H1 (cell line): ENCODE measurements at regions not wholly inside any gene's neighbourhood (a gene's known extent, or its start where the extent isn't known, plus 50 kb on each side); places are given as distances from the start of the nearest gene placed in this dataset.

ENCODE experiments used
- CTCF ChIA-PET: fragments of 300-600 bp; sonication (Branson Sonifier 250); formaldehyde crosslinking; loops from one replicate; lab custom pipeline; 2021; ENCODE audit not compliant: partially characterized antibody; lab: Charles Lee
- POLR2A ChIA-PET: fragments of 300-600 bp; sonication (Branson Sonifier 250); formaldehyde crosslinking; loops from one replicate; lab custom pipeline; 2021; ENCODE audit warnings: inconsistent platforms; ENCODE audit not compliant: partially characterized antibody; lab: Charles Lee
- DNase-seq, 2 experiments: peaks; one replicate each; pipeline versions ENCODE4 v3.0.0 to v3.0.0-alpha.2; 2010 to 2022; ENCODE audit warnings: low spot score in 2 of 2, low read depth in 1 of 2, mixed read lengths in 1 of 2
- FAIRE-seq: peaks from 2 replicates; lab custom pipeline; 2011; peaks lifted over from hg19 to GRCh38; lab: Jason Lieb, UNC
- H2AFZ ChIP-seq: 2 replicates; pipeline ENCODE4 v1.8.1; 2012; ENCODE audit warnings: low read length, inconsistent platforms
- H2AK5ac ChIP-seq: 2 replicates; pipeline ENCODE4 v1.6.1; 2013; ENCODE audit warnings: low read depth, low read length
- H2BK120ac ChIP-seq: replicated peaks from 2 replicates; pipeline ENCODE3; 2013; ENCODE audit warnings: low read depth, low read length, inconsistent platforms
- H2BK12ac ChIP-seq: 2 replicates; pipeline ENCODE4 v1.6.1; 2013; ENCODE audit warnings: low read depth, low read length
- H2BK15ac ChIP-seq: 2 replicates; pipeline ENCODE4 v1.6.1; 2013; ENCODE audit warnings: low read length
- H2BK20ac ChIP-seq: 2 replicates; pipeline ENCODE4 v1.6.1; 2013; ENCODE audit warnings: low read length
- H2BK5ac ChIP-seq: 2 replicates; pipeline ENCODE4 v1.6.1; 2013; ENCODE audit warnings: low read depth, low read length
- H3K14ac ChIP-seq: 2 replicates; pipeline ENCODE4 v1.6.1; 2013; ENCODE audit warnings: inconsistent platforms; ENCODE audit not compliant: insufficient read length
- H3K18ac ChIP-seq: 2 replicates; pipeline ENCODE4 v1.6.1; 2013; ENCODE audit warnings: low read length; ENCODE audit errors: extremely low read depth
- H3K23ac ChIP-seq: 2 replicates; pipeline ENCODE4 v1.6.1; 2013; ENCODE audit warnings: inconsistent platforms; ENCODE audit not compliant: insufficient read length
- H3K23me2 ChIP-seq: 2 replicates; pipeline ENCODE4 v1.6.1; 2013; ENCODE audit warnings: low read depth, low read length
- H3K27ac ChIP-seq: 2 replicates; pipeline ENCODE4 v1.6.1; 2011; ENCODE audit warnings: low read depth, low read length, inconsistent platforms
- H3K27me3 ChIP-seq, 4 experiments: replicated peaks in 1 of 4; 1 replicate in 1 of 4; 2 replicates in 3 of 4; pipeline versions ENCODE4 v1.6.1 to v1.8.1; 2011 to 2013; ENCODE audit warnings: low read length in 3 of 4, mild to moderate bottlenecking in 3 of 4, inconsistent platforms in 2 of 4, mixed read lengths in 2 of 4, moderate library complexity in 1 of 4; ENCODE audit not compliant: control insufficient read depth in 3 of 4, insufficient read depth in 3 of 4; ENCODE audit errors: extremely low read depth in 1 of 4
- H3K36me3 ChIP-seq, 4 experiments: 2 replicates each; pipeline versions ENCODE4 v1.6.1 to v1.8.1; 2011 to 2013; ENCODE audit warnings: mild to moderate bottlenecking in 4 of 4, low read length in 3 of 4, moderate library complexity in 2 of 4, control low read depth in 1 of 4, inconsistent platforms in 1 of 4; ENCODE audit not compliant: insufficient read depth in 4 of 4, control insufficient read depth in 2 of 4
- H3K4ac ChIP-seq: replicated peaks from 2 replicates; pipeline ENCODE3; 2013; ENCODE audit warnings: low read length, low read depth, mixed read lengths, inconsistent platforms; ENCODE audit not compliant: insufficient read length
- H3K4me1 ChIP-seq, 4 experiments: replicated peaks in 1 of 4; 1 replicate in 1 of 4; 2 replicates in 3 of 4; pipeline versions ENCODE4 v1.6.1 to v1.8.1; 2011 to 2013; ENCODE audit warnings: low read length in 3 of 4, inconsistent platforms in 2 of 4, mixed read lengths in 1 of 4; ENCODE audit not compliant: insufficient read depth in 4 of 4, control insufficient read depth in 3 of 4
- H3K4me2 ChIP-seq, 2 experiments: 2 replicates each; pipeline versions ENCODE4 v1.6.1 to v1.8.1; 2011 to 2013; ENCODE audit warnings: low read depth in 2 of 2, low read length in 2 of 2, control low read depth in 1 of 2, inconsistent platforms in 1 of 2, mild to moderate bottlenecking in 1 of 2; ENCODE audit not compliant: insufficient read depth in 1 of 2
- H3K4me3 ChIP-seq, 4 experiments: fragments of 200-600, 300-600 bp in 1 of 4; sonication (generic), shearing (Covaris generic), sonication (Bioruptor Twin) in 1 of 4; 2 replicates each; pipeline versions ENCODE4 v1.5.1 to v1.8.1; 2011 to 2016; ENCODE audit warnings: low read length in 4 of 4, low read depth in 3 of 4, control low read depth in 2 of 4, inconsistent platforms in 2 of 4, mild to moderate bottlenecking in 2 of 4, mixed read lengths in 1 of 4, moderate library complexity in 1 of 4; ENCODE audit not compliant: insufficient read depth in 2 of 4; ENCODE audit errors: extremely low read depth in 1 of 4
- H3K56ac ChIP-seq: replicated peaks from 2 replicates; pipeline ENCODE3; 2013; ENCODE audit warnings: low read depth, mild to moderate bottlenecking, mixed read lengths, low read length, inconsistent platforms; ENCODE audit not compliant: insufficient read length
- H3K79me1 ChIP-seq: 2 replicates; pipeline ENCODE4 v1.6.1; 2013; ENCODE audit warnings: low read depth, low read length, control low read depth
- H3K79me2 ChIP-seq, 2 experiments: 2 replicates each; pipeline versions ENCODE4 v1.6.1 to v1.8.1; 2012 to 2013; ENCODE audit warnings: low read length in 2 of 2, mild to moderate bottlenecking in 2 of 2, inconsistent platforms in 1 of 2; ENCODE audit not compliant: insufficient read depth in 2 of 2, control insufficient read depth in 1 of 2
- H3K9ac ChIP-seq, 4 experiments: replicated peaks in 1 of 4; 1 replicate in 1 of 4; 2 replicates in 3 of 4; pipeline versions ENCODE4 v1.6.1 to v1.8.1; 2011 to 2013; ENCODE audit warnings: low read depth in 3 of 4, low read length in 3 of 4, control low read depth in 2 of 4, mild to moderate bottlenecking in 2 of 4, moderate library complexity in 2 of 4, inconsistent platforms in 1 of 4; ENCODE audit errors: extremely low read depth in 1 of 4
- H3K9me3 ChIP-seq, 2 experiments: 2 replicates each; pipeline versions ENCODE4 v1.6.1 to v1.8.1; 2012 to 2013; ENCODE audit warnings: mild to moderate bottlenecking in 2 of 2, moderate library complexity in 2 of 2, control low read depth in 1 of 2, inconsistent platforms in 1 of 2, low read depth in 1 of 2, low read length in 1 of 2, mixed read lengths in 1 of 2; ENCODE audit not compliant: insufficient read depth in 2 of 2
- H4K20me1 ChIP-seq, 2 experiments: replicated peaks in 1 of 2; 2 replicates each; pipeline versions ENCODE3 to v1.8.1; 2011 to 2013; ENCODE audit warnings: inconsistent platforms in 2 of 2, low read length in 2 of 2, mild to moderate bottlenecking in 1 of 2; ENCODE audit not compliant: insufficient read depth in 2 of 2, control insufficient read depth in 1 of 2
- H4K5ac ChIP-seq: 2 replicates; pipeline ENCODE4 v1.6.1; 2013; ENCODE audit warnings: low read length, low read depth, mixed read lengths, inconsistent platforms; ENCODE audit not compliant: insufficient read length
- H4K8ac ChIP-seq: 2 replicates; pipeline ENCODE4 v1.8.0; 2013; ENCODE audit warnings: mild to moderate bottlenecking, moderate library complexity, low read length, inconsistent platforms; ENCODE audit not compliant: insufficient read depth; ENCODE audit errors: extremely low read depth
- H4K91ac ChIP-seq: replicated peaks from 2 replicates; pipeline ENCODE3; 2013; ENCODE audit warnings: low read length, mixed read lengths, inconsistent platforms; ENCODE audit not compliant: insufficient read length
- ATF2 ChIP-seq: IDR thresholded peaks from 2 replicates; pipeline ENCODE4 v1.6.1; 2012; ENCODE audit warnings: low read length, inconsistent platforms
- BACH1 ChIP-seq: IDR thresholded peaks from 2 replicates; pipeline ENCODE4 v1.6.1; 2012; ENCODE audit warnings: low read length, improper control_type of control experiment
- CEBPB ChIP-seq: IDR thresholded peaks from 2 replicates; pipeline ENCODE4 v1.6.1; 2012; ENCODE audit warnings: low read depth, low read length
- CTBP2 ChIP-seq: IDR thresholded peaks from 2 replicates; pipeline ENCODE4 v1.7.0; 2011; ENCODE audit warnings: borderline replicate concordance, mild to moderate bottlenecking, moderate library complexity, mixed read lengths, low read length; ENCODE audit not compliant: insufficient read depth, insufficient read length
- E2F6 ChIP-seq: IDR thresholded peaks from 2 replicates; pipeline ENCODE4 v1.6.1; 2012; ENCODE audit warnings: inconsistent platforms
- NRF1 ChIP-seq: IDR thresholded peaks from 2 replicates; pipeline ENCODE4 v1.6.1; 2011; ENCODE audit warnings: mild to moderate bottlenecking, low read depth, low read length, improper control_type of control experiment
- RAD21 ChIP-seq, 2 experiments: IDR thresholded peaks in 1 of 2; conservative IDR thresholded peaks in 1 of 2; 2 replicates each; pipeline ENCODE4 v1.6.1; 2011; ENCODE audit warnings: low read depth in 2 of 2, low read length in 2 of 2, improper control_type of control experiment in 1 of 2, inconsistent platforms in 1 of 2, mild to moderate bottlenecking in 1 of 2, moderate library complexity in 1 of 2
- RBBP5 ChIP-seq: IDR thresholded peaks from 2 replicates; pipeline ENCODE4 v1.7.1; 2012; ENCODE audit warnings: low read depth, mild to moderate bottlenecking, inconsistent platforms, low read length, moderate library complexity, borderline replicate concordance
- SIN3A ChIP-seq, 2 experiments: IDR thresholded peaks in 1 of 2; conservative IDR thresholded peaks in 1 of 2; 2 replicates each; pipeline ENCODE4 v1.6.1; 2011 to 2012; ENCODE audit warnings: low read length in 2 of 2, improper control_type of control experiment in 1 of 2, low read depth in 1 of 2, mild to moderate bottlenecking in 1 of 2
- SP1 ChIP-seq: IDR thresholded peaks from 2 replicates; pipeline ENCODE4 v1.6.1; 2011; ENCODE audit warnings: low read depth, low read length
- TEAD4 ChIP-seq: IDR thresholded peaks from 2 replicates; pipeline ENCODE4 v1.6.1; 2012; ENCODE audit warnings: low read depth, low read length, inconsistent platforms, mixed read lengths
- YY1 ChIP-seq: IDR thresholded peaks from 2 replicates; pipeline ENCODE4 v1.6.1; 2011; ENCODE audit warnings: low read depth, mild to moderate bottlenecking, low read length
- WGBS, 2 experiments: shearing (Covaris generic) in 1 of 2; methylation state at CpG; one replicate each; pipeline versions ENCODE4 v1.1.6 to v1.1.7; 2013 to 2015; ENCODE audit warnings: low lambda C conversion rate in 2 of 2, mixed read lengths in 2 of 2, inconsistent platforms in 1 of 2, low coverage in 1 of 2, missing lambda C conversion rate in 1 of 2; ENCODE audit not compliant: insufficient replicate concordance in 2 of 2, insufficient coverage in 1 of 2, insufficient read length in 1 of 2; ENCODE audit errors: extremely low coverage in 1 of 2, missing lambda C conversion rate in 1 of 2; 5-methylcytosine and 5-hydroxymethylcytosine counted together

- CTCF ChIA-PET, result no interaction called here
- no peak for DNase-seq
- no peak overlapping the region for H2BK12ac ChIP-seq
- H2BK120ac ChIP-seq, result no peak overlapping the region
- no peaks in the 10 kb centered on the region for H3K23me2 ChIP-seq
- no peak overlapping the region for H3K14ac ChIP-seq
- no peak overlapping the region for H2AK5ac ChIP-seq
- H3K23ac ChIP-seq, result no peak overlapping the region
- no peak overlapping the region for H3K27ac ChIP-seq
- no peaks in the 10 kb centered on the region for H3K27me3 ChIP-seq
- H2BK5ac ChIP-seq, result no peak overlapping the region
- H2BK15ac ChIP-seq, result no peak overlapping the region
- H3K9ac ChIP-seq, result no peak overlapping the region
- no peaks in the 10 kb centered on the region for H3K79me2 ChIP-seq
- H4K5ac ChIP-seq, result no peak overlapping the region
- POLR2A ChIA-PET, result no interaction called here
- no peaks in the 10 kb centered on the region for H4K20me1 ChIP-seq
- H3K9me3 ChIP-seq, result no peaks in the 10 kb centered on the region
- FAIRE-seq, result no peak
- no peak overlapping the region for H3K4ac ChIP-seq
- H4K8ac ChIP-seq, result no peak overlapping the region
- no peak overlapping the region for H4K91ac ChIP-seq
- no peak overlapping the region for H3K56ac ChIP-seq
- H2AFZ ChIP-seq, result no peak overlapping the region
- no peak for TF ChIP-seq CEBPB
- TF ChIP-seq CTBP2, result no peak
- no peak for TF ChIP-seq E2F6
- TF ChIP-seq TEAD4, result no peak
- TF ChIP-seq RAD21 (IDR thresholded peaks at IDR 0.05 in 1 of 2, conservative IDR thresholded peaks at IDR 0.05 in 1 of 2; ENCODE audit: low read depth in 2 of 2, low read length in 2 of 2), result no peak
- no peak for TF ChIP-seq YY1
- TF ChIP-seq ATF2, result no peak
- no peak for TF ChIP-seq BACH1
- TF ChIP-seq SP1, result no peak
- TF ChIP-seq SIN3A (conservative IDR thresholded peaks at IDR 0.05 in 1 of 2, IDR thresholded peaks at IDR 0.05 in 1 of 2; ENCODE audit: low read depth in 1 of 2, low read length in 2 of 2), result no peak
- no peak for TF ChIP-seq RBBP5
- TF ChIP-seq NRF1, result no peak
- H3K4me1 ChIP-seq, result no peaks in the 10 kb centered on the region
- H2BK20ac ChIP-seq, result no peak overlapping the region
- 92% methylated on average over 1 of the region's 1 CpG; no CpG with 5 or more reads in 1 of the 2 experiments for WGBS, 2 experiments
- H3K79me1 ChIP-seq, result no peaks in the 10 kb centered on the region
- H3K4me3 ChIP-seq, result no peak overlapping the region
- H3K18ac ChIP-seq, result no peak overlapping the region
- no peaks in the 10 kb centered on the region for H3K36me3 ChIP-seq
- no peak overlapping the region for H3K4me2 ChIP-seq
Measured at GRCh38 chrX:148156986-148157385, 175.8 kb downstream of the FMR1NB start.
